ENCODE measurements at regions not wholly inside any gene's neighbourhood (a gene's known extent, or its start where the extent isn't known, plus 50 kb on each side); places are given as distances from the start of the nearest gene placed in this dataset.
"Not testable (repeated sequence)": the region's sequence is repeated elsewhere in the genome, so short reads cannot be mapped to it uniquely, and the experiment has no call there.

DNA sequence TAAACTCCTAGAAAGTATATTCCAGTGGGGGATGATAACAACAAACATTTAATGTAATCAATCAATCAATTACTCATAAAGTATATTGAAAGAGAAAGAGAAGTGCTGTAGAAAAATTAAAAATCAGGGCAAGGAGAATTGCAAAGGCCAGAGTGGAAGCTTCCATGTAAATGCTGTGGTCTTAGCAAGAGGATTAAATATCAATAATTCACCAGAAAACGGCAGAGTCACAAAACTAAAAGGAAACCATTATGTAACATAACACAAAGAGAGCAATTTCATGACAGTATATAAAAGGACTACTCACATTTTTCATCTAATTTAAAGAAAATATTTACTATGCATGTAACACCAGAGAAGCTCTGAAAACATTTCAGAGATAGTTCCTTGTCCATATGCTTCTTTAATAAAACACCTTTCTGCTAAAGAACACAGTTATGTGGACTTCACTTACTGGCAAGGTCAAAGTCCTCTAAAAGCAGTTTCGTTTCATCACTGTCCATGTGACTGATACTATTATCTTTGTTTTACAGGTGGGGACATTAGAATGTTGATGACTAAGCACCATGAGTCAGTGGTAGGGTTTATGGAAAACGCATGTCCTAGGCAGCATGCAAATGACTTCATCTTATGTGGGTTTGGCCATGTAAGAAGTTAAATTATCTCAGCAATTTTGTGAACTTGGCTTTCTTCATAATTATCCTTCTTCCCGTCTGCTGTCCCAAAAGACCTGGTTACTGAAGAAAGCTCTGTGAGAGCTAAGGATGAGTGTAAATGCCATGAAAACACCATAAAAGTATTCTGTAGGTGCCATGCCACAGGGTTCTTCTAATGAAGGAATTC is 185.8 kb upstream of the TENT5A start:
- Histone ChIP-seq H3K4me3 (ENCODE audit: low read depth in 1 of 2, low read length in 2 of 2) (no peak overlapping the region), H3K36me3 (ENCODE audit: control insufficient read depth in 2 of 2, insufficient read depth in 2 of 2, low read length in 1 of 2) (no peaks in the 10 kb centered on the region), H3K27me3 (ENCODE audit: control insufficient read depth in 1 of 2, insufficient read depth in 2 of 2, low read length in 2 of 2) (no peaks in the 10 kb centered on the region), H3K9me3 (ENCODE audit: control insufficient read depth in 2 of 2, insufficient read depth in 1 of 2, low read depth in 1 of 2, low read length in 1 of 2) (no peaks in the 10 kb centered on the region), H3K4me1 (ENCODE audit: control insufficient read depth in 2 of 2, insufficient read depth in 2 of 2, low read length in 1 of 2) (no peaks in the 10 kb centered on the region), H3K27ac (ENCODE audit: low read depth in 2 of 2, low read length in 1 of 2) (peak overlapping the region; percentile 42 to 86)
- WGBS, 2 donors = 22 to 25% methylated on average over 4 of the region's 4 CpGs

GRCh38 chr6:81937296-81937937 is 184.9 kb upstream of the TENT5A start:
- H3K4me1 ChIP-seq (ENCODE audit: control insufficient read depth in 2 of 2, insufficient read depth in 2 of 2, low read length in 1 of 2) = no peaks in the 10 kb centered on the region
- no peaks in the 10 kb centered on the region for H3K27me3 ChIP-seq (ENCODE audit: control insufficient read depth in 1 of 2, insufficient read depth in 2 of 2, low read length in 2 of 2)
- H3K36me3 ChIP-seq (ENCODE audit: control insufficient read depth in 2 of 2, insufficient read depth in 2 of 2, low read length in 1 of 2) = no peaks in the 10 kb centered on the region
- no peaks in the 10 kb centered on the region for H3K9me3 ChIP-seq (ENCODE audit: control insufficient read depth in 2 of 2, insufficient read depth in 1 of 2, low read depth in 1 of 2, low read length in 1 of 2)
- H3K4me3 ChIP-seq (ENCODE audit: low read depth in 1 of 2, low read length in 2 of 2) = no peak overlapping the region
- H3K27ac ChIP-seq (ENCODE audit: low read depth in 2 of 2, low read length in 1 of 2) = peak overlapping the region; percentile 6 to 74
- 74 to 76% methylated on average over 6 of the region's 6 CpGs for WGBS, 2 donors

GRCh38 chr6:81934936-81935335 is 182.5 kb upstream of the TENT5A start:
- Histone ChIP-seq H3K4me1 (ENCODE audit: control insufficient read depth in 2 of 2, insufficient read depth in 2 of 2, low read length in 1 of 2) (no peaks in the 10 kb centered on the region), H3K4me3 (ENCODE audit: low read depth in 1 of 2, low read length in 2 of 2) (no peak overlapping the region), H3K9me3 (ENCODE audit: control insufficient read depth in 2 of 2, insufficient read depth in 1 of 2, low read depth in 1 of 2, low read length in 1 of 2) (no peaks in the 10 kb centered on the region), H3K27me3 (ENCODE audit: control insufficient read depth in 1 of 2, insufficient read depth in 2 of 2, low read length in 2 of 2) (no peaks in the 10 kb centered on the region), H3K36me3 (ENCODE audit: control insufficient read depth in 2 of 2, insufficient read depth in 2 of 2, low read length in 1 of 2) (no peaks in the 10 kb centered on the region), H3K27ac (ENCODE audit: low read depth in 2 of 2, low read length in 1 of 2) (no peak overlapping the region)
- WGBS, 2 donors = 88% methylated on average over 1 of the region's 1 CpG

DNA sequence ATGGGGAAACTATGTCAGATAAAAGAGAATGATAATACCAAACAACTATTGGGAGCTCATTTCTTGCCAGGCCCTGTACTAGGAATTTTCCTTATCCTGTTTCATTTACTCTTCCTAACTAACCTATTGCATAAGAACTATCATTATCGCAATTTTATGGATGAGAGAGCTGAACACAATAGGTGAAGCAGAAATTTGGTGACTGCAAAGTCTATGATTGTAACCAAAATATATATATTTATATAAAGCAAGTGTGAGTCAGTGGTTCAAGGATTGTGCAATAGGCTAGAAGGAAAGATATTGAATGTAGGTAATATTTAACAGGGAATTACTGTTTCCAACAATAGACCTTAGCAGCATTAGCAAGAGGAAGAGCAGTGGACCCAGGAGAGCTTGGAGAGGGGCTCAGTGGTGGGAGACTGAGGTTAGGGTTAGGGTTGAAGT is 181.1 kb upstream of the TENT5A start:
- no peaks in the 10 kb centered on the region for H3K27me3 ChIP-seq (ENCODE audit: control insufficient read depth in 1 of 2, insufficient read depth in 2 of 2, low read length in 2 of 2)
- WGBS, 2 donors = 83 to 91% methylated on average over 1 of the region's 1 CpG
- H3K9me3 ChIP-seq (ENCODE audit: control insufficient read depth in 2 of 2, insufficient read depth in 1 of 2, low read depth in 1 of 2, low read length in 1 of 2) = no peaks in the 10 kb centered on the region
- H3K4me1 ChIP-seq (ENCODE audit: control insufficient read depth in 2 of 2, insufficient read depth in 2 of 2, low read length in 1 of 2) = no peaks in the 10 kb centered on the region
- H3K4me3 ChIP-seq (ENCODE audit: low read depth in 1 of 2, low read length in 2 of 2) = no peak overlapping the region
- H3K27ac ChIP-seq (ENCODE audit: low read depth in 2 of 2, low read length in 1 of 2) = no peak overlapping the region
- H3K36me3 ChIP-seq (ENCODE audit: control insufficient read depth in 2 of 2, insufficient read depth in 2 of 2, low read length in 1 of 2) = no peaks in the 10 kb centered on the region

DNA sequence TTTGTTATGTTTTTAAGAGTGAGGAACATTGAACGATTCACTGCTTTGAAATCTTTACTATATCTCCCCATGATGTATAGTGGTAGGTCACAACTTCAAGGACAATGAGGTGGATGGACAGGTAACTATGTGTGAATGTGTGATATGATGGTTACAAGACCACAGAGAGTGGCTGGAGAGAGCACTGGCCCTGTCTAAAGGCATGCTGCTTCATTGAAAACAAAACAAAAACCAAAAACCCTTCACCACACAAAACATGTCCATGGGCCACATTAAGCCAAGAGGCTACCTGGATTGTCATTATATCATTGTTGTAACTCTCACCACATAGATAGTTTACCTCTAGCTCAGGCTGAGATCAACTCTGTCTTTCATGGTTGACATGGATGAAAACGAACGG is 180.6 kb upstream of the TENT5A start:
- no peaks in the 10 kb centered on the region for H3K27me3 ChIP-seq (ENCODE audit: control insufficient read depth in 1 of 2, insufficient read depth in 2 of 2, low read length in 2 of 2)
- no peaks in the 10 kb centered on the region for H3K9me3 ChIP-seq (ENCODE audit: control insufficient read depth in 2 of 2, insufficient read depth in 1 of 2, low read depth in 1 of 2, low read length in 1 of 2)
- 91 to 95% methylated on average over 3 of the region's 3 CpGs for WGBS, 2 donors
- no peak overlapping the region for H3K27ac ChIP-seq (ENCODE audit: low read depth in 2 of 2, low read length in 1 of 2)
- H3K4me3 ChIP-seq (ENCODE audit: low read depth in 1 of 2, low read length in 2 of 2) = no peak overlapping the region
- H3K4me1 ChIP-seq (ENCODE audit: control insufficient read depth in 2 of 2, insufficient read depth in 2 of 2, low read length in 1 of 2) = no peaks in the 10 kb centered on the region
- H3K36me3 ChIP-seq (ENCODE audit: control insufficient read depth in 2 of 2, insufficient read depth in 2 of 2, low read length in 1 of 2) = no peaks in the 10 kb centered on the region

DNA sequence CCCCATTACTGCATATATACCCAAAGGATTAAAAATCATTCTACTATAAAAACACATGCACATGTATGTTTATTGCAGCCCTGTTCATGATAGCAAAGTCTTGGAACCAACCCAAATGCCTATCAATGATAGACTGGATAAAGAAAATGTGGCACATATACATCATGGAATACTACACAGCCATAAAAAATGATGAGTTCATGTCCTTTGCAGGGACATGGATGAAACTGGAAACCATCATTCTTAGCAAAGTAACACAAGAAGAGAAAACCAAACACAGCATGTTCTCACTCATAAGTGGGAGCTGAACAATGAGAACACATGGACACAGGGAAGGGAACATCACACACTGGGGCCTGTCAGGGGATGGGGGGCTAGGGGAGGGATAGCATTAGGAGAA is 180.0 kb upstream of the TENT5A start:
- not testable (repeated sequence) for H3K4me3 ChIP-seq (ENCODE audit: low read depth in 1 of 2, low read length in 2 of 2); H3K27ac ChIP-seq (ENCODE audit: low read depth in 2 of 2, low read length in 1 of 2); H3K4me1 ChIP-seq (ENCODE audit: control insufficient read depth in 2 of 2, insufficient read depth in 2 of 2, low read length in 1 of 2); H3K9me3 ChIP-seq (ENCODE audit: control insufficient read depth in 2 of 2, insufficient read depth in 1 of 2, low read depth in 1 of 2, low read length in 1 of 2); H3K36me3 ChIP-seq (ENCODE audit: control insufficient read depth in 2 of 2, insufficient read depth in 2 of 2, low read length in 1 of 2); H3K27me3 ChIP-seq (ENCODE audit: control insufficient read depth in 1 of 2, insufficient read depth in 2 of 2, low read length in 2 of 2)

DNA sequence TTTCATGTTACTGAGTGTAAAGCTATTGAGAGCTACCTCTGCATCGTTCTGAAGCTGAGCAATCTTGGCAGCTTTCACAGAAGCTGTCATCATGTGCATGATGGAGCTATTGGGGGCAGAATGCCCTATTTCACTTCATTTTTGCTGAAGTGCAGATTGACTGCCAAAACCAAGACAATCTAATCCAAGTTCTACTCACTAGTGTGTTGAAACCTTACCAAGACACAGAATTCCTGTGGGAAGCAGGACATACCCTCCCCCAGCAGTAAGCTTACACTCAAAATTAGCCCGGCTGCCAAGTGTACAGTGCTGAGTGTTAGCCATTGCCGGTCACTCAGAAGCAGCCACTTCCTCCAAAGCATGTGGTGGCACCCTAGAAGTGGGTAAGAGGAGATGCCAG is 177.3 kb upstream of the TENT5A start:
- Histone ChIP-seq H3K4me1 (ENCODE audit: control insufficient read depth in 2 of 2, insufficient read depth in 2 of 2, low read length in 1 of 2) (no peaks in the 10 kb centered on the region), H3K9me3 (ENCODE audit: control insufficient read depth in 2 of 2, insufficient read depth in 1 of 2, low read depth in 1 of 2, low read length in 1 of 2) (no peaks in the 10 kb centered on the region), H3K27me3 (ENCODE audit: control insufficient read depth in 1 of 2, insufficient read depth in 2 of 2, low read length in 2 of 2) (no peaks in the 10 kb centered on the region), H3K27ac (ENCODE audit: low read depth in 2 of 2, low read length in 1 of 2) (no peak overlapping the region), H3K4me3 (ENCODE audit: low read depth in 1 of 2, low read length in 2 of 2) (no peak overlapping the region), H3K36me3 (ENCODE audit: control insufficient read depth in 2 of 2, insufficient read depth in 2 of 2, low read length in 1 of 2) (no peaks in the 10 kb centered on the region)
- WGBS, 2 donors = 72 to 76% methylated on average over 3 of the region's 3 CpGs

DNA sequence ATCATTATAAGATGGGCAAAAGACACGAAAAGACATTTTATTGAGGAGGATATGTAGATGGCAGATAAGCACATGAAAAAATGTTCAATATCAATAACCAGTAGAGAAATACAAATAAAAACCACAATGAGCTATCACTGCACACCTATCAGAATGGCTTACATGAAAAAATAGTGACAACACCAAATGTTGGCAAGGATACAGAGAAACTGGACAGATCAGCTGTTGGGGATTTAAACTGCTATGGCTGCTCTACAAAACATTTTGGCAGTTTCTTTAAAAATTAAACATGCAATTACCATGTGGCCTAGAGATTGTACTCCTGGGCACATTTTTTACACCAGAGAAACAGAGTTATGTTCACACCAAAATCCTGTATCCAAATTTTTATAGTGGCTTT is 172.7 kb upstream of the TENT5A start:
- WGBS, 2 donors = 80 to 86% methylated on average over 1 of the region's 1 CpG
- H3K27ac ChIP-seq (ENCODE audit: low read depth in 2 of 2, low read length in 1 of 2) = no peak overlapping the region
- H3K36me3 ChIP-seq (ENCODE audit: control insufficient read depth in 2 of 2, insufficient read depth in 2 of 2, low read length in 1 of 2) = no peaks in the 10 kb centered on the region
- no peaks in the 10 kb centered on the region for H3K4me1 ChIP-seq (ENCODE audit: control insufficient read depth in 2 of 2, insufficient read depth in 2 of 2, low read length in 1 of 2)
- no peaks in the 10 kb centered on the region for H3K27me3 ChIP-seq (ENCODE audit: control insufficient read depth in 1 of 2, insufficient read depth in 2 of 2, low read length in 2 of 2)
- H3K4me3 ChIP-seq (ENCODE audit: low read depth in 1 of 2, low read length in 2 of 2) = no peak overlapping the region
- no peaks in the 10 kb centered on the region for H3K9me3 ChIP-seq (ENCODE audit: control insufficient read depth in 2 of 2, insufficient read depth in 1 of 2, low read depth in 1 of 2, low read length in 1 of 2)

- no peaks in the 10 kb centered on the region for H3K27me3 ChIP-seq (ENCODE audit: control insufficient read depth in 1 of 2, insufficient read depth in 2 of 2, low read length in 2 of 2)
- WGBS, 2 donors = 57 to 70% methylated on average over 5 of the region's 5 CpGs
- H3K4me3 ChIP-seq (ENCODE audit: low read depth in 1 of 2, low read length in 2 of 2) = no peak overlapping the region
- H3K36me3 ChIP-seq (ENCODE audit: control insufficient read depth in 2 of 2, insufficient read depth in 2 of 2, low read length in 1 of 2) = no peaks in the 10 kb centered on the region
- H3K9me3 ChIP-seq (ENCODE audit: control insufficient read depth in 2 of 2, insufficient read depth in 1 of 2, low read depth in 1 of 2, low read length in 1 of 2) = no peaks in the 10 kb centered on the region
- no peak overlapping the region for H3K27ac ChIP-seq (ENCODE audit: low read depth in 2 of 2, low read length in 1 of 2)
- H3K4me1 ChIP-seq (ENCODE audit: control insufficient read depth in 2 of 2, insufficient read depth in 2 of 2, low read length in 1 of 2) = no peaks in the 10 kb centered on the region
These were observed 157.8 kb upstream of the TENT5A start for GRCh38 chr6:81909981-81910900.
